ENCODE measurements at regions not wholly inside any gene's neighbourhood (a gene's known extent, or its start where the extent isn't known, plus 50 kb on each side); places are given as distances from the start of the nearest gene placed in this dataset.
"Not testable (repeated sequence)": the region's sequence is repeated elsewhere in the genome, so short reads cannot be mapped to it uniquely, and the experiment has no call there.

GRCh38 chrX:123788193-123788592 lies 55.3 kb upstream of the THOC2 start:
- not testable (repeated sequence) for H3K9me3 ChIP-seq (ENCODE audit: control insufficient read depth, low read length); H2BK15ac ChIP-seq (ENCODE audit: low read depth, poor library complexity, severe bottlenecking); H3K23ac ChIP-seq (ENCODE audit: low read length in 2 of 2); H2BK12ac ChIP-seq (ENCODE audit: low read length in 2 of 2); H3K4ac ChIP-seq (ENCODE audit: low read depth in 1 of 2, low read length in 2 of 2); DNase-seq; H3K27me3 ChIP-seq (ENCODE audit: control insufficient read depth in 1 of 2, insufficient read depth in 1 of 2, low read length in 2 of 2); H3K9ac ChIP-seq (ENCODE audit: low read length); H3K79me1 ChIP-seq (replicated peaks; ENCODE audit: low read length, poor library complexity, severe bottlenecking); H3K4me3 ChIP-seq (ENCODE audit: insufficient read depth in 1 of 2, low read depth in 1 of 2, low read length in 2 of 2); H3K4me1 ChIP-seq (ENCODE audit: control insufficient read depth, insufficient read depth, low read depth, low read length); H2BK5ac ChIP-seq (ENCODE audit: low read depth, low read length, poor library complexity, severe bottlenecking); H3K36me3 ChIP-seq (ENCODE audit: control insufficient read depth in 1 of 2, insufficient read depth in 2 of 2, low read depth in 1 of 2, low read length in 2 of 2); H4K8ac ChIP-seq (ENCODE audit: low read length); H3K14ac ChIP-seq (ENCODE audit: low read length in 2 of 2); H3K27ac ChIP-seq (ENCODE audit: low read length, poor library complexity, severe bottlenecking); H2BK120ac ChIP-seq (ENCODE audit: low read depth, low read length); H3K4me2 ChIP-seq (ENCODE audit: low read length, poor library complexity, severe bottlenecking); H2AFZ ChIP-seq (ENCODE audit: low read depth, low read length); H4K91ac ChIP-seq (ENCODE audit: low read length); H2AK5ac ChIP-seq (ENCODE audit: low read length, severe bottlenecking); H3K18ac ChIP-seq (ENCODE audit: low read depth in 1 of 2, low read length in 2 of 2)
- WGBS: 87% methylated on average over 6 of the region's 15 CpGs

GRCh38 chrX:123788744-123789143 lies 55.9 kb upstream of the THOC2 start:
- Histone ChIP-seq H4K91ac (ENCODE audit: low read length) (no peak overlapping the region), H2BK5ac (ENCODE audit: low read depth, low read length, poor library complexity, severe bottlenecking) (no peak overlapping the region), H3K36me3 (ENCODE audit: control insufficient read depth in 1 of 2, insufficient read depth in 2 of 2, low read depth in 1 of 2, low read length in 2 of 2) (no peaks in the 10 kb centered on the region), H3K14ac (ENCODE audit: low read length in 2 of 2) (no peak overlapping the region), H3K4me2 (ENCODE audit: low read length, poor library complexity, severe bottlenecking) (no peak overlapping the region), H2AK5ac (ENCODE audit: low read length, severe bottlenecking) (no peak overlapping the region), H3K4me1 (ENCODE audit: control insufficient read depth, insufficient read depth, low read depth, low read length) (peaks cover 2% of the 10 kb centered on the region), H3K27ac (ENCODE audit: low read length, poor library complexity, severe bottlenecking) (no peak overlapping the region), H2BK12ac (ENCODE audit: low read length in 2 of 2) (no peak overlapping the region), H3K4me3 (ENCODE audit: insufficient read depth in 1 of 2, low read depth in 1 of 2, low read length in 2 of 2) (no peak overlapping the region), H3K4ac (ENCODE audit: low read depth in 1 of 2, low read length in 2 of 2) (no peak overlapping the region), H3K9me3 (ENCODE audit: control insufficient read depth, low read length) (no peaks in the 10 kb centered on the region), H3K27me3 (ENCODE audit: control insufficient read depth in 1 of 2, insufficient read depth in 1 of 2, low read length in 2 of 2) (no peaks in the 10 kb centered on the region), H4K8ac (ENCODE audit: low read length) (no peak overlapping the region), H2BK15ac (ENCODE audit: low read depth, poor library complexity, severe bottlenecking) (no peak overlapping the region), H3K23ac (ENCODE audit: low read length in 2 of 2) (no peak overlapping the region), H3K18ac (ENCODE audit: low read depth in 1 of 2, low read length in 2 of 2) (no peak overlapping the region), H2AFZ (ENCODE audit: low read depth, low read length) (no peak overlapping the region), H3K9ac (ENCODE audit: low read length) (no peak overlapping the region), H2BK120ac (ENCODE audit: low read depth, low read length) (no peak overlapping the region), H3K79me1 (replicated peaks; ENCODE audit: low read length, poor library complexity, severe bottlenecking) (no peaks in the 10 kb centered on the region)
- DNase-seq: no peak

- Histone ChIP-seq H2BK15ac (ENCODE audit: low read depth, poor library complexity, severe bottlenecking) (no peak overlapping the region), H3K9me3 (ENCODE audit: control insufficient read depth, low read length) (no peaks in the 10 kb centered on the region), H4K8ac (ENCODE audit: low read length) (peak overlapping the region; percentile 13), H3K4me2 (ENCODE audit: low read length, poor library complexity, severe bottlenecking) (no peak overlapping the region), H4K91ac (ENCODE audit: low read length) (no peak overlapping the region), H3K27ac (ENCODE audit: low read length, poor library complexity, severe bottlenecking) (no peak overlapping the region), H2AFZ (ENCODE audit: low read depth, low read length) (no peak overlapping the region), H3K79me1 (replicated peaks; ENCODE audit: low read length, poor library complexity, severe bottlenecking) (no peaks in the 10 kb centered on the region), H3K27me3 (ENCODE audit: control insufficient read depth in 1 of 2, insufficient read depth in 1 of 2, low read length in 2 of 2) (no peaks in the 10 kb centered on the region), H3K23ac (ENCODE audit: low read length in 2 of 2) (no peak overlapping the region), H2AK5ac (ENCODE audit: low read length, severe bottlenecking) (no peak overlapping the region), H3K4me1 (ENCODE audit: control insufficient read depth, insufficient read depth, low read depth, low read length) (peaks cover 7% of the 10 kb centered on the region), H3K14ac (ENCODE audit: low read length in 2 of 2) (no peak overlapping the region), H3K4ac (ENCODE audit: low read depth in 1 of 2, low read length in 2 of 2) (no peak overlapping the region), H3K9ac (ENCODE audit: low read length) (no peak overlapping the region), H3K4me3 (ENCODE audit: insufficient read depth in 1 of 2, low read depth in 1 of 2, low read length in 2 of 2) (no peak overlapping the region), H3K18ac (ENCODE audit: low read depth in 1 of 2, low read length in 2 of 2) (no peak overlapping the region), H2BK12ac (ENCODE audit: low read length in 2 of 2) (no peak overlapping the region), H2BK120ac (ENCODE audit: low read depth, low read length) (no peak overlapping the region), H2BK5ac (ENCODE audit: low read depth, low read length, poor library complexity, severe bottlenecking) (no peak overlapping the region), H3K36me3 (ENCODE audit: control insufficient read depth in 1 of 2, insufficient read depth in 2 of 2, low read depth in 1 of 2, low read length in 2 of 2) (no peaks in the 10 kb centered on the region)
- DNase-seq: no peak
- 97% methylated on average over 4 of the region's 8 CpGs for WGBS
Observed at GRCh38 chrX:123797543-123798447, 62.1 kb upstream of the XIAP start.

- not testable (repeated sequence) for DNase-seq; H3K4ac ChIP-seq (ENCODE audit: low read depth in 1 of 2, low read length in 2 of 2); H3K36me3 ChIP-seq (ENCODE audit: control insufficient read depth in 1 of 2, insufficient read depth in 2 of 2, low read depth in 1 of 2, low read length in 2 of 2); H2BK12ac ChIP-seq (ENCODE audit: low read length in 2 of 2); H2BK15ac ChIP-seq (ENCODE audit: low read depth, poor library complexity, severe bottlenecking); H3K4me3 ChIP-seq (ENCODE audit: insufficient read depth in 1 of 2, low read depth in 1 of 2, low read length in 2 of 2); H3K27ac ChIP-seq (ENCODE audit: low read length, poor library complexity, severe bottlenecking); H3K4me1 ChIP-seq (ENCODE audit: control insufficient read depth, insufficient read depth, low read depth, low read length); H3K4me2 ChIP-seq (ENCODE audit: low read length, poor library complexity, severe bottlenecking); H2AK5ac ChIP-seq (ENCODE audit: low read length, severe bottlenecking); H4K91ac ChIP-seq (ENCODE audit: low read length); H3K14ac ChIP-seq (ENCODE audit: low read length in 2 of 2); H3K23ac ChIP-seq (ENCODE audit: low read length in 2 of 2); H3K27me3 ChIP-seq (ENCODE audit: control insufficient read depth in 1 of 2, insufficient read depth in 1 of 2, low read length in 2 of 2); H3K9ac ChIP-seq (ENCODE audit: low read length); H2AFZ ChIP-seq (ENCODE audit: low read depth, low read length); H2BK120ac ChIP-seq (ENCODE audit: low read depth, low read length); H3K79me1 ChIP-seq (replicated peaks; ENCODE audit: low read length, poor library complexity, severe bottlenecking); H4K8ac ChIP-seq (ENCODE audit: low read length); H3K18ac ChIP-seq (ENCODE audit: low read depth in 1 of 2, low read length in 2 of 2); H3K9me3 ChIP-seq (ENCODE audit: control insufficient read depth, low read length); H2BK5ac ChIP-seq (ENCODE audit: low read depth, low read length, poor library complexity, severe bottlenecking)
- WGBS: 84% methylated on average over 12 of the region's 13 CpGs
Observed at GRCh38 chrX:123798706-123799430, 61.0 kb upstream of the XIAP start.

Measured in mesenchymal stem cell (in vitro differentiated cells and primary cell).